Esophagus squamous epithelium (tissue), 5 donors: ENCODE measurements at regions not wholly inside any gene's neighbourhood (a gene's known extent, or its start where the extent isn't known, plus 50 kb on each side); places are given as distances from the start of the nearest gene placed in this dataset.
"Not testable (repeated sequence)": the region's sequence is repeated elsewhere in the genome, so short reads cannot be mapped to it uniquely, and the experiment has no call there.

ENCODE experiments used
- DNase-seq: peaks from one replicate; lab custom pipeline; 2025; lab: John Stamatoyannopoulos, UW
- H3K27ac ChIP-seq, 4 donors: fragments of 200-600 bp; sonication (generic); one replicate each; pipeline ENCODE4 v1.5.1; 2016 to 2019; ENCODE audit warnings: mild to moderate bottlenecking in 1 of 4
- H3K27me3 ChIP-seq, 4 donors: fragments of 200-600 bp; sonication (generic); 1 replicate in 3 of 4; 2 replicates in 1 of 4; pipeline versions ENCODE4 v1.5.1 to v1.6.0; 2017 to 2021; ENCODE audit warnings: antibody characterized with exemption in 1 of 4
- H3K36me3 ChIP-seq, 3 donors: fragments of 200-600 bp; sonication (generic); one replicate each; pipeline ENCODE4 v1.5.1; 2016 to 2019
- H3K4me1 ChIP-seq, 3 donors: fragments of 200-600 bp; sonication (generic); one replicate each; pipeline ENCODE4 v1.5.1; 2017 to 2019
- H3K4me3 ChIP-seq, 4 donors: fragments of 200-600 bp; sonication (generic); 1 replicate in 3 of 4; 2 replicates in 1 of 4; pipeline ENCODE4 v1.5.1; 2016 to 2019; ENCODE audit warnings: mild to moderate bottlenecking in 2 of 4, moderate library complexity in 1 of 4
- H3K9me3 ChIP-seq, 3 donors: fragments of 200-600 bp; sonication (generic); one replicate each; pipeline ENCODE4 v1.5.1; 2016 to 2019
- POLR2A ChIP-seq, 4 donors: fragments of 450-650 bp; IDR thresholded peaks; one replicate each; pipeline ENCODE4 v1.6.1; 2017; ENCODE audit warnings: antibody characterized with exemption in 4 of 4, mild to moderate bottlenecking in 4 of 4, moderate library complexity in 3 of 4
- WGBS, 2 donors: methylation state at CpG; one replicate each; pipeline ENCODE4 v1.1.5; 2018; 5-methylcytosine and 5-hydroxymethylcytosine counted together
- intact Hi-C: fragments of 100-400 bp; cut with DNase I; formaldehyde crosslinking; loops from one replicate; pipeline ENCODE4 v1.15.0; 2022
- TF ChIP-seq, protein P1 (sequence below), 6 experiments: fragments of 450-650 bp in 4 of 6; fragments of 200-600 bp in 2 of 6; sonication (generic) in 2 of 6; IDR thresholded peaks; one replicate each; pipeline ENCODE4 v1.5.1; 2016 to 2019; ENCODE audit warnings: antibody characterized with exemption in 6 of 6, mild to moderate bottlenecking in 4 of 6, moderate library complexity in 4 of 6
- donor health status: DM: yes; HTN: yes; CAD: no.

DNA sequence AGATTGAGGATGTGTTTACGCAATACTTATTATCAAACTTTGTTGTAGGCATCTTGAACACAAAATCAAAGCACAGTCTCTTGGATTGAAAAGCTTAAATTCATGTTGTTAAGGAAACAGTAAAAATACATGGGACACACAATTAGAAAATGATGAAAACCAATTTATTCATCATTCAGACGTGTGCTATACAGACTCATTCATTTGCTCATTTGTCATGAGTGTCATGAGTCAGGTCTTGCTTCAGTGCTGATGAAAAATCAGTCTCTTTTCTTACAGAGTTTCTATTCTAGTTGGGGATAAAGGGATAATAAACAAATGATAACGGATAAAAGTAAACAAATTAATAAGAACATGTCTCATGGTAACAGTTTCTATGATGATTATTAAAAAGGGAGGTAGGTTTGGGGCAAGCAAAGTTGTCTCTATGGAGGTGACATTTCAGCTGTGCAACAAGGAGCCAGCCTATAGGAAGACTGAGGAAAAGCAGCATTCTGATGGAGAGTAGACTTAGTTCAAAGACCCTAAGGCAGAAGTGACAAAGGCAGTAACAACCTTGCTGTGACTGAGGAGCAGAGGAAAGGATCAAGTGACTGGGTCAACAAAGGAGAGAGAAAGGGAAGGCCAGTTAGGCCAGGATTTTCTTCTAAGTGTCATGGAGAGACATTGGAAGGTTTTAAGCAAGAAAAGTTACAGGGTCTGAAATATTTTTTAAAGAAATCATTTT is 224.0 kb upstream of the HHIP start:
- Histone ChIP-seq H3K27ac (no peak overlapping the region), H3K27me3 (no peaks in the 10 kb centered on the region), H3K9me3 (no peaks in the 10 kb centered on the region), H3K36me3 (no peaks in the 10 kb centered on the region), H3K4me3 (no peak overlapping the region), H3K4me1 (no peaks in the 10 kb centered on the region)
- no peak for TF ChIP-seq POLR2A (IDR thresholded peaks at IDR 0.05)
- TF ChIP-seq, protein P1, sequence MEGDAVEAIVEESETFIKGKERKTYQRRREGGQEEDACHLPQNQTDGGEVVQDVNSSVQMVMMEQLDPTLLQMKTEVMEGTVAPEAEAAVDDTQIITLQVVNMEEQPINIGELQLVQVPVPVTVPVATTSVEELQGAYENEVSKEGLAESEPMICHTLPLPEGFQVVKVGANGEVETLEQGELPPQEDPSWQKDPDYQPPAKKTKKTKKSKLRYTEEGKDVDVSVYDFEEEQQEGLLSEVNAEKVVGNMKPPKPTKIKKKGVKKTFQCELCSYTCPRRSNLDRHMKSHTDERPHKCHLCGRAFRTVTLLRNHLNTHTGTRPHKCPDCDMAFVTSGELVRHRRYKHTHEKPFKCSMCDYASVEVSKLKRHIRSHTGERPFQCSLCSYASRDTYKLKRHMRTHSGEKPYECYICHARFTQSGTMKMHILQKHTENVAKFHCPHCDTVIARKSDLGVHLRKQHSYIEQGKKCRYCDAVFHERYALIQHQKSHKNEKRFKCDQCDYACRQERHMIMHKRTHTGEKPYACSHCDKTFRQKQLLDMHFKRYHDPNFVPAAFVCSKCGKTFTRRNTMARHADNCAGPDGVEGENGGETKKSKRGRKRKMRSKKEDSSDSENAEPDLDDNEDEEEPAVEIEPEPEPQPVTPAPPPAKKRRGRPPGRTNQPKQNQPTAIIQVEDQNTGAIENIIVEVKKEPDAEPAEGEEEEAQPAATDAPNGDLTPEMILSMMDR (IDR thresholded peaks at IDR 0.05), result no peak
- intact Hi-C loops, result no loop called here
- DNase-seq, result no peak
- 36 to 39% methylated on average over 3 of the region's 3 CpGs for WGBS, 2 donors

DNA sequence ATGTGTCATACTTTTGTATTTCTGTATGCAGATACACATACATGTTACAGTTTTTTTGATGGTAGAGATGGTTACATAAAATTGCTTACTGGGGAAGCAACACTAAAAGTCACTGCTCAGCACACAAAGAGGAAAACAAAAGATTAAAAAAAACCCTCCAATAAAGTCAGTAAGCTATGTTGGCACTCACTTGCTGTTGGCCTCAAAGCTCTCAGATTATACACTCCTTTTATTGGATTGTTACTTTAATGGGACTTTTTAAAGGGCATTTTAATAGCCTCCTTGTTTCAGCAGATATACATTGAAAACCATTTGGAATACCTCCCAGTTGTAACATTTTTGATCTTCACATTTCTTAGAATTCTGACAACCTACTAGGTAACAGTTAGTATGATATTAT is 222.0 kb upstream of the HHIP start:
- Histone ChIP-seq H3K9me3 (no peaks in the 10 kb centered on the region), H3K27me3 (no peaks in the 10 kb centered on the region), H3K4me1 (no peaks in the 10 kb centered on the region), H3K36me3 (no peaks in the 10 kb centered on the region), H3K4me3 (no peak overlapping the region), H3K27ac (no peak overlapping the region)
- intact Hi-C loops, result no loop called here
- TF ChIP-seq, protein P1 (IDR thresholded peaks at IDR 0.05), result no peak
- no peak for TF ChIP-seq POLR2A (IDR thresholded peaks at IDR 0.05)
- DNase-seq, result no peak

DNA sequence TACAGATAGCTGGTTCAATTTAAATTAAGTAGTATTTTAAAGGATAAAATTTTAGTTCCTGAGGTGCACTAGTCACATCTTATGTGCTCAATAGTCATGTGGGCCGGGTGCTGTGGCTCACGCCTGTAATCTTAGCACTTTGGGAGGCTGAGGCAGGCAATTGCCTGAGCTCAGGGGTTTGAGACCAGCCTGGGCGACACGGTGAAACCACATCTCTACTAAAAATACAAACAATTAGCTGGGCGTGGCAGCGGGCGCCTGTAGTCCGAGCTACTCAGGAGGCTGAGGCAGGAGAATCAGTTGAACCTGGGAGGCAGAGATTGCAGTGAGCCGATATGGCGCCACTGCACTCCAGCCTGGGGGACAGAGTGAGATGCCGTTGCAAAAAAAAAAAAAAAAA is 219.9 kb upstream of the HHIP start:
- H3K4me3 ChIP-seq, H3K27ac ChIP-seq, DNase-seq, intact Hi-C loops, H3K36me3 ChIP-seq, H3K9me3 ChIP-seq, H3K27me3 ChIP-seq, H3K4me1 ChIP-seq: not testable (repeated sequence)
- WGBS, 2 donors, result 90 to 94% methylated on average over 11 of the region's 11 CpGs

DNA sequence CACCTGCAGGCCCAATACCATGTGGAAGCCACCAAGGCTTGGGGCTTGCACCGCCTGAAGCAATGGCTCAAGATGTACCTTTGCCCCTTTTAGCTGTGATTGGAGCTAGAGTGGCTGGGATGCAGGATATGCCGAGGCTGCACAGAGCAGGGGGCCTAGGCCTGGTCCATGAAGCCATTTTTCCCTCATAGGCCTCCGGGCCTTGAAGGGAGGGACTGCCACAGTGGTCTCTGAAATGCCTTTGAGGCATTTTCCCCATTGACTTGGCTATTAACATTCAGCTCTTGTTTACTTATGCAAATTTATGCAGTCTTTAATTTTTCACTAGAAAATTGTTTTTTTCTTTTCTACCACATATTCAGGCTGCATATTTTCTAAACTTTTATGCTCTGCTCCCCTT is 203.2 kb upstream of the HHIP start:
- Histone ChIP-seq H3K4me1 (no peaks in the 10 kb centered on the region), H3K4me3 (no peak overlapping the region), H3K27ac (no peak overlapping the region), H3K36me3 (no peaks in the 10 kb centered on the region), H3K27me3 (no peaks in the 10 kb centered on the region), H3K9me3 (no peaks in the 10 kb centered on the region)
- 46 to 94% methylated on average over 2 to 3 of the region's 3 CpGs for WGBS, 2 donors
- TF ChIP-seq, protein P1 (IDR thresholded peaks at IDR 0.05), result no peak
- TF ChIP-seq POLR2A (IDR thresholded peaks at IDR 0.05), result no peak
- intact Hi-C loops, result no loop called here
- no peak for DNase-seq

DNA sequence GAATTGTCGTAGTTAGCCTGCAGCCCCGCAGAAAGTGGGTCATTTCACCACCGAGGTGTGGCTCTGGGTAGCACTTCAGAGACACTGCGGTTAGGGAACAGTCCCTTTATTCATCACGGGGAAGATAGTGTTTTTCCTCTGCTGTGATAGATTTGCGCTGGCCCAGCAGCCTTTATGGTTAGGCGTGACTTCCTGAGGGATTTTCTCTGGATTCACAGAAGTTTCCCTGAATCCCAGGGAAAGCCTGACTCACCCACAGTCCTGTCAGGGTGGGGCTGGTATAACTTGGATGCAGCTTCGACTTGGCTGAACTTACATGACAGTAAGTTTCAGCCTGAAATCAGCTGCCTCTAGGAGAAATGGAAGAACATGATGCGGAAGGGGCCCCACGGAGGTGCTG is 196.3 kb upstream of the HHIP start:
- WGBS, 2 donors, result 70 to 71% methylated on average over 8 to 9 of the region's 10 CpGs
- intact Hi-C loops, result no loop called here
- no peaks in the 10 kb centered on the region for H3K27me3 ChIP-seq
- H3K27ac ChIP-seq, result no peak overlapping the region
- no peaks in the 10 kb centered on the region for H3K36me3 ChIP-seq
- H3K9me3 ChIP-seq, result no peaks in the 10 kb centered on the region
- H3K4me3 ChIP-seq, result no peak overlapping the region
- DNase-seq, result no peak
- H3K4me1 ChIP-seq, result no peaks in the 10 kb centered on the region
- TF ChIP-seq POLR2A (IDR thresholded peaks at IDR 0.05), result no peak
- TF ChIP-seq, protein P1 (IDR thresholded peaks at IDR 0.05), result no peak

DNA sequence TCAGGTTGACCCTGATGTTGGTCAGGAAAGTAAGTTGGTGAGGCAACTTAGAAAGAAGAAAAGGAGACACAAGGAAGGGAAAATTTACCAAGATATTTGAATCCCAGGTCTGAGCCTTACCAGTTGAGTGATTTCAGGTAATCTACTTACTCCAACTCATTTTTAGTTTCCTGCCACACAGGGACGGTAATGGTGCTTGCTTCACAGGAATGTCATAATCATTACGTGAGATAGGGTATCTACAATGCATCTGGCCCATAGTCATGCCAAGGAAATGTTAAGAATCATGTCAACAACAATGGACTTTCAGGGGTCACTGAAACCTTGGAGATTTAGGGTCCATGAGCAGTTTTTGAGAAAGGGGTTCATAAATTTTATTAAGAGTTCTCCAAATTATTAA is 195.4 kb upstream of the HHIP start:
- intact Hi-C loops, result no loop called here

More for the DNA sequence above, 195.4 kb upstream of the HHIP start:
- Histone ChIP-seq H3K4me3 (no peak overlapping the region), H3K4me1 (no peaks in the 10 kb centered on the region), H3K36me3 (no peaks in the 10 kb centered on the region), H3K27ac (no peak overlapping the region), H3K9me3 (no peaks in the 10 kb centered on the region), H3K27me3 (no peaks in the 10 kb centered on the region)
- 80 to 91% methylated on average over 2 of the region's 2 CpGs for WGBS, 2 donors
- DNase-seq, result no peak
- TF ChIP-seq, protein P1 (IDR thresholded peaks at IDR 0.05), result no peak
- TF ChIP-seq POLR2A (IDR thresholded peaks at IDR 0.05), result no peak
